ENCODE measurements at regions not wholly inside any gene's neighbourhood (a gene's known extent, or its start where the extent isn't known, plus 50 kb on each side); places are given as distances from the start of the nearest gene placed in this dataset.
"Not testable (repeated sequence)": the region's sequence is repeated elsewhere in the genome, so short reads cannot be mapped to it uniquely, and the experiment has no call there.

GRCh38 chr11:71712846-71713245, 120.2 kb upstream of the DEFB108B start:
- TF ChIP-seq EZH2 (IDR thresholded peaks at IDR 0.05; ENCODE audit: insufficient read depth, poor library complexity, severe bottlenecking); EZH2phosphoT487 (IDR thresholded peaks at IDR 0.05; ENCODE audit: insufficient read depth, low read depth): not testable (repeated sequence)
